Thyroid gland (tissue), 4 donors: ENCODE measurements at regions not wholly inside any gene's neighbourhood (a gene's known extent, or its start where the extent isn't known, plus 50 kb on each side); places are given as distances from the start of the nearest gene placed in this dataset.

Experiments
- DNase-seq, 2 donors: peaks; one replicate each; pipeline ENCODE4 v3.0.0-alpha.2; 2019
- H3K27ac ChIP-seq, 3 donors: fragments of 200-600 bp; sonication (generic); 1 replicate in 2 of 3; 2 replicates in 1 of 3; pipeline ENCODE4 v1.5.1; 2016 to 2019; ENCODE audit warnings: mild to moderate bottlenecking in 1 of 3, moderate library complexity in 1 of 3
- H3K27me3 ChIP-seq: fragments of 200-600 bp; sonication (generic); one replicate; pipeline ENCODE4 v1.5.1; 2019
- H3K36me3 ChIP-seq, 2 donors: fragments of 200-600 bp; sonication (generic); one replicate each; pipeline ENCODE4 v1.5.1; 2016 to 2019
- H3K4me1 ChIP-seq, 2 donors: fragments of 200-600 bp; sonication (generic); one replicate each; pipeline ENCODE4 v1.5.1; 2017 to 2019
- H3K4me3 ChIP-seq, 3 donors: fragments of 200-600 bp; sonication (generic); replicated peaks in 1 of 3; 1 replicate in 2 of 3; 2 replicates in 1 of 3; pipeline ENCODE4 v1.5.1; 2016; ENCODE audit warnings: mild to moderate bottlenecking in 1 of 3
- H3K9me3 ChIP-seq: fragments of 200-600 bp; sonication (generic); one replicate; pipeline ENCODE4 v1.5.1; 2017
- POLR2A ChIP-seq, 2 donors: fragments of 450-650 bp; IDR thresholded peaks; one replicate each; pipeline ENCODE4 v1.6.1; 2017; ENCODE audit warnings: antibody characterized with exemption in 2 of 2, mild to moderate bottlenecking in 2 of 2, moderate library complexity in 1 of 2
- WGBS, 2 donors: methylation state at CpG; one replicate each; pipeline ENCODE4 v1.1.5; 2017; 5-methylcytosine and 5-hydroxymethylcytosine counted together
- intact Hi-C: fragments of 100-400 bp; cut with DNase I; formaldehyde crosslinking; loops from one replicate; pipeline ENCODE4 v1.15.1; 2023
- TF ChIP-seq, protein P1 (sequence below), 6 experiments: fragments of 200-600 bp in 3 of 6; fragments of 450-650 bp in 3 of 6; sonication (generic) in 3 of 6; IDR thresholded peaks; one replicate each; pipeline ENCODE4 v1.5.1; 2016 to 2019; ENCODE audit warnings: antibody characterized with exemption in 6 of 6, mild to moderate bottlenecking in 2 of 6, inconsistent platforms in 1 of 6, moderate library complexity in 1 of 6

DNA sequence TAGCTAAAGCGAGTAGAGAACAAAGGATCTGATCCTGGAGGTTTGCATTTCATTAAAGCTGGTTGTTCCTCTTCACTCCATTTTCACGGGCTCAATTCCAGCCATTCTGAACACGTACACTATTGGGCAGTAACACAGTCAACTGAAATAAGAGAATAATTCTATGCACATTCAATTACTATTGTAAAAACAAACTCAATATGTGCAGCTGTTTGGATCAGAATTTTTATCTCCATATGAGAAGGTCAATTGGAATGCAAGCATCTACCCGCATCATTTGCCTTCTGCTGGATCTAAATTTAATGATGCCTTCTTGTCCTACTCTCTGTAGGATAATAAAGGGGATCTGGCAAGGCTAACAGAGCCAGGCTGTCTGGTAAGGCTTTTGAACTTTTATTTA is 562.8 kb upstream of the CCDC179 start:
- intact Hi-C loops, result no loop called here
- no peak for TF ChIP-seq POLR2A (IDR thresholded peaks at IDR 0.05)
- TF ChIP-seq, protein P1, sequence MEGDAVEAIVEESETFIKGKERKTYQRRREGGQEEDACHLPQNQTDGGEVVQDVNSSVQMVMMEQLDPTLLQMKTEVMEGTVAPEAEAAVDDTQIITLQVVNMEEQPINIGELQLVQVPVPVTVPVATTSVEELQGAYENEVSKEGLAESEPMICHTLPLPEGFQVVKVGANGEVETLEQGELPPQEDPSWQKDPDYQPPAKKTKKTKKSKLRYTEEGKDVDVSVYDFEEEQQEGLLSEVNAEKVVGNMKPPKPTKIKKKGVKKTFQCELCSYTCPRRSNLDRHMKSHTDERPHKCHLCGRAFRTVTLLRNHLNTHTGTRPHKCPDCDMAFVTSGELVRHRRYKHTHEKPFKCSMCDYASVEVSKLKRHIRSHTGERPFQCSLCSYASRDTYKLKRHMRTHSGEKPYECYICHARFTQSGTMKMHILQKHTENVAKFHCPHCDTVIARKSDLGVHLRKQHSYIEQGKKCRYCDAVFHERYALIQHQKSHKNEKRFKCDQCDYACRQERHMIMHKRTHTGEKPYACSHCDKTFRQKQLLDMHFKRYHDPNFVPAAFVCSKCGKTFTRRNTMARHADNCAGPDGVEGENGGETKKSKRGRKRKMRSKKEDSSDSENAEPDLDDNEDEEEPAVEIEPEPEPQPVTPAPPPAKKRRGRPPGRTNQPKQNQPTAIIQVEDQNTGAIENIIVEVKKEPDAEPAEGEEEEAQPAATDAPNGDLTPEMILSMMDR (IDR thresholded peaks at IDR 0.05), result no peak
- 86 to 91% methylated on average over 4 of the region's 4 CpGs for WGBS, 2 donors
- H3K36me3 ChIP-seq, result no peaks in the 10 kb centered on the region
- H3K4me3 ChIP-seq, result no peak overlapping the region
- no peak for DNase-seq
- H3K27me3 ChIP-seq, result no peaks in the 10 kb centered on the region
- no peak overlapping the region for H3K27ac ChIP-seq
- no peaks in the 10 kb centered on the region for H3K9me3 ChIP-seq
- H3K4me1 ChIP-seq, result no peaks in the 10 kb centered on the region

DNA sequence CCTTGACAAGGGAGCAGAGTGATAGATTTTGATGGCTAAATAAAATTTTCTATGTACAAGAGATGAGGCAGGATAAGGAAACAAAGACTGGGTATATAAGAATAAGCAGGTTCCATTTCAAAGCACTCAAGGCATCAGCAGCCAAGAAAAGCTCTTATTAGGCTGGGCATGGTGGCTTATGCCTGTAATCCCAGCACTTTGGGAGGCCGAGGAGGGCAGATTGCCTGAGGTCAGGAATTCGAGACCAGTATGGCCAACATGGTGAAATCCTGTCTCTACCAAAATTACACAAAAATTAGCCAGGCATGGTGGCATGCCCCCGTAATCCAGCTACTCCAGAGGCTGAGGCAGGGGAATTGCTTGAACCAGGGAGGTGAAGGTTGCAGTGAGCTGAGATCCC is 563.4 kb upstream of the CCDC179 start:
- Histone ChIP-seq H3K4me1 (no peaks in the 10 kb centered on the region), H3K9me3 (no peaks in the 10 kb centered on the region), H3K36me3 (no peaks in the 10 kb centered on the region), H3K4me3 (no peak overlapping the region), H3K27ac (no peak overlapping the region), H3K27me3 (no peaks in the 10 kb centered on the region)
- DNase-seq, result no peak
- 84 to 87% methylated on average over 3 of the region's 3 CpGs for WGBS, 2 donors
- no peak for TF ChIP-seq POLR2A (IDR thresholded peaks at IDR 0.05)
- TF ChIP-seq, protein P1 (IDR thresholded peaks at IDR 0.05), result no peak
- intact Hi-C loops, result no loop called here

DNA sequence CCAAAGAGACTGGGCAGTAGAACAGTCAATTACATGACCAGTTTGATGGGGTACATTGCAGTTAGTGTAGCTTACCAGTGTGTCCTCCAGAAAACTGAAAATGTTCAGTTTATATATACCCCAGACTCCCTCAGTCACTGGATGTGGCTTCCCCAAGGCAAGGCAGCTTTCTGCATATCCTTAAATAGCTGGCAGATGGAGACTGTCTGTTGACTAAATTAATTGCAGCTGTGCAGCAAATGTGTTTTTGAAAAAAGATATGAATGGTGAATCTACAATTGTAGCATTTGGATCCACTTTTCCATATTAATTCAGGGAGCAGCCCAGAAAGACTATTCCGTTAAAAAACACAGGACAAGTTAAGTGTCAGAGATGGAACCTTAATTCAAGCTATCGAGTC is 565.1 kb upstream of the CCDC179 start:
- H3K36me3 ChIP-seq, result no peaks in the 10 kb centered on the region
- TF ChIP-seq POLR2A (IDR thresholded peaks at IDR 0.05), result no peak
- TF ChIP-seq, protein P1 (IDR thresholded peaks at IDR 0.05), result no peak
- intact Hi-C loops, result no loop called here
- H3K9me3 ChIP-seq, result no peaks in the 10 kb centered on the region
- no peak overlapping the region for H3K27ac ChIP-seq
- H3K4me1 ChIP-seq, result no peaks in the 10 kb centered on the region
- 82 to 85% methylated on average over 2 of the region's 2 CpGs for WGBS, 2 donors
- no peaks in the 10 kb centered on the region for H3K27me3 ChIP-seq
- H3K4me3 ChIP-seq, result no peak overlapping the region
- DNase-seq, result no peak

DNA sequence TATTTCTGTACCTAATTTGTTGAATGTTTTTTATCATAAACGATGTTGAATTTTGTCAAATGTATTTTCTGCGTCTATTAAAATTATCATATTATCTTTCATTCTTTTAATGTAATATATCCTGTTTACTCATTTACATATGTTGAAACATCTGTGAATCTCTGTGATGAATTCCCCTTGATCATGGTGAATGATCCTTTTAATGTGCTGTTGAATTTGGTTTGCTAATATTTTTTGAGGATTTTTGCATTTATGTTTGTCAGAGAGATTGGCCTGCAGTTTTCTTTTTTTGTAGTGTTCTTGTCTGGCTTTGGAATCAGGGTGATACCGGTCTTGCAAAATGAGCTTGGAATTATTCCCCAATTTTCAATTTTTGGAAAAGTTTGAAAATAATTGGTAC is 569.3 kb upstream of the CCDC179 start:
- no peak for DNase-seq
- H3K4me3 ChIP-seq, result no peak overlapping the region
- no peaks in the 10 kb centered on the region for H3K27me3 ChIP-seq
- no peak overlapping the region for H3K27ac ChIP-seq
- no peak for TF ChIP-seq POLR2A (IDR thresholded peaks at IDR 0.05)
- TF ChIP-seq, protein P1 (IDR thresholded peaks at IDR 0.05), result no peak
- intact Hi-C loops, result no loop called here
- 88% methylated on average over 3 of the region's 3 CpGs for WGBS, 2 donors
- H3K4me1 ChIP-seq, result no peaks in the 10 kb centered on the region
- H3K36me3 ChIP-seq, result no peaks in the 10 kb centered on the region
- no peaks in the 10 kb centered on the region for H3K9me3 ChIP-seq

DNA sequence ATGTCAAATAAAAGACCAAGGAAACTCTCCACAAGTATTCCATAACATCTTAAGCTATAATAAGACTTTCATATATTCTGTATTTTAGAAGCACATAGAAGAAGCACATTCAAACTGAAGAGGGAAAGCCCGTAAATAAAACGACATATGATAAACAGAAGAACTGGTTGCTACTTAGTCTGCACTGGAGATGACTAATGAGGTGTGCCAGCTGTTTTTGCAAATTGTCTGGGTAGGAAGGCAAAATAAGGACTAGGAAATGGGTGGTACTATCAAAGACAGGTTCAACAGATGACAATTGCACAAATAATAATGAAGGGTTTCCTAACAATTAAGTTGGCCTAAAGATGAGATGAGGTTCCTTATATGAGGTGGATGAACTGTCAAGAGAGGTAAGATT is 593.2 kb upstream of the CCDC179 start:
- TF ChIP-seq POLR2A (IDR thresholded peaks at IDR 0.05), result no peak
- TF ChIP-seq, protein P1 (IDR thresholded peaks at IDR 0.05), result no peak
- no peak for DNase-seq
- H3K36me3 ChIP-seq, result no peaks in the 10 kb centered on the region
- WGBS, 2 donors, result 91 to 95% methylated on average over 2 of the region's 2 CpGs
- intact Hi-C loops, result no loop called here
- no peaks in the 10 kb centered on the region for H3K27me3 ChIP-seq
- H3K9me3 ChIP-seq, result no peaks in the 10 kb centered on the region
- no peak overlapping the region for H3K4me3 ChIP-seq
- no peak overlapping the region for H3K27ac ChIP-seq
- H3K4me1 ChIP-seq, result no peaks in the 10 kb centered on the region
